ENCODE measurements at regions not wholly inside any gene's neighbourhood (a gene's known extent, or its start where the extent isn't known, plus 50 kb on each side); places are given as distances from the start of the nearest gene placed in this dataset.

DNA sequence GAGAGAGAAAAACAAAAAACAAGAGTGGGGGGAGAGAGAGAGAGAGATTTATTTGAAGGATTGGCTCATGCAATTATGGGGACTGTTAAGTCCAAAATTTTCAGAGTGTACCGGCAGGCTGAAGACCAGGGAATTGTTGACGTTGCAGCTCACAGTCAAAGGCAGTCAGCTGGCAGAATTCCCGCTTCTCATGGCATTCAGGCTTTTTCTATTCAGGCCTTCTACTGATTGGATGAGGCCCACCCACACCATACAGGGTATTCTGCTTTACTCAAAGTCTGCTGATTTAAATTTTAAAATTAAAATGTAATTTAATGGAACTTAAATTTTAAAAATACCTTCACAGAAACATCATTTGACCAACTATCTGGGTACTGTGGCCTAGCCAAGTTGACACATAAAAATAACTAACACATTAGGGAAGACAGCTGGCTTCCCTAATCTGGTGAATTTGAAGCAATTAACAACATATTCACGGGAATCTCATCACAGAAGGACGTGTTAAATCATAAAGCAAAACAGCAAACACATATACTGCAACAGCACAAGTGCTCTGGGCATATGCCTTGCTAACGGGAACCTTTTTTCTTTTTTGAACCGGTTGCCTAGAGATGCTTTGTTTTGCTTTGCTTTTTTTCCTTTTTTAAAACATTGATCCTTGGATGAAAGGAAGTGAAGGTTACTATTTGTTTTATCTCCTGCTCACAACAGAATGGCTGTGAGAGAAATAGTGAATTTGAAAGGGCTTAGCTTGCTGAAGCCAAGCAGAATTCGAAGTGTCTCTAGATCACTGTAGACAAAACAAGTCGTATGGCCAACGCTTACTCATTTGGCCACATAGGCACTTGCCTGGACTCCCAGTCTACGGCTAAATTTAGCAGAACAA lies 505.1 kb downstream of the IRS2 start:
- no peak for ATAC-seq
- TF ChIP-seq SNAI2 (CRISPR knock-in tag; IDR thresholded peaks at IDR 0.05) (no peak), ISL1 (CRISPR knock-in tag; IDR thresholded peaks at IDR 0.05) (no peak), ZC3H10 (CRISPR knock-in tag; IDR thresholded peaks at IDR 0.05) (no peak)

DNA sequence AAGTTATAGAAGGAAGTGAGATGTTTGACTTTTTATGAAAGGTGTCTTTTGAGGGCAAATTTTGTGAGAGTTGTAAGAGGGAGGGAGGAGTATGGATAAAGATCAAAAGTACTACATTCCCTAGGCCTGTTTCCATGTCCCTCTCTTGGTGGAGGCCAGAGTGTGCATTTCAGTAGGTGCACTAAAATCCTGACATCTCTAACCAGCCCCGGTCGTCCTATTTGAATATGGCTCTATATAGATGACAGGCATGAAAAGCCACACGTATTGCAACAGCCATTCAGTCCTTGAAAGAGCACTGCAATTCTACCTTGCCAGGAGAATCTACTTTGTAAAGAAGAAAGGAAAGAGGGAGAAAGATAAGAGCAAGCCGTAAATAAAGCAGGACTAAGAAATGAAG lies 510.1 kb downstream of the IRS2 start:
- ATAC-seq = no peak
- no peak for TF ChIP-seq TOX (CRISPR knock-in tag; IDR thresholded peaks at IDR 0.05; ENCODE audit: borderline replicate concordance)
- TF ChIP-seq RARB (CRISPR knock-in tag; IDR thresholded peaks at IDR 0.05) = no peak
- TF ChIP-seq ZFP30 (CRISPR knock-in tag; IDR thresholded peaks at IDR 0.05) = no peak
- no peak for TF ChIP-seq ISL1 (CRISPR knock-in tag; IDR thresholded peaks at IDR 0.05)
- TF ChIP-seq ZC3H10 (CRISPR knock-in tag; IDR thresholded peaks at IDR 0.05) = no peak
- no peak for TF ChIP-seq TCF4 (CRISPR knock-in tag; IDR thresholded peaks at IDR 0.05; ENCODE audit: borderline replicate concordance)
- no peak for TF ChIP-seq PPARA (CRISPR knock-in tag; IDR thresholded peaks at IDR 0.05; ENCODE audit: borderline replicate concordance)
- no peak for TF ChIP-seq ZNF8 (CRISPR knock-in tag; IDR thresholded peaks at IDR 0.05)
- TF ChIP-seq ESRRG (CRISPR knock-in tag; IDR thresholded peaks at IDR 0.05) = no peak
- no peak for TF ChIP-seq ZFP3 (CRISPR knock-in tag; IDR thresholded peaks at IDR 0.05)
- no peak for TF ChIP-seq BACH2 (CRISPR knock-in tag; IDR thresholded peaks at IDR 0.05; ENCODE audit: borderline replicate concordance)
- TF ChIP-seq GLIS3 (CRISPR knock-in tag; IDR thresholded peaks at IDR 0.05) = no peak

DNA sequence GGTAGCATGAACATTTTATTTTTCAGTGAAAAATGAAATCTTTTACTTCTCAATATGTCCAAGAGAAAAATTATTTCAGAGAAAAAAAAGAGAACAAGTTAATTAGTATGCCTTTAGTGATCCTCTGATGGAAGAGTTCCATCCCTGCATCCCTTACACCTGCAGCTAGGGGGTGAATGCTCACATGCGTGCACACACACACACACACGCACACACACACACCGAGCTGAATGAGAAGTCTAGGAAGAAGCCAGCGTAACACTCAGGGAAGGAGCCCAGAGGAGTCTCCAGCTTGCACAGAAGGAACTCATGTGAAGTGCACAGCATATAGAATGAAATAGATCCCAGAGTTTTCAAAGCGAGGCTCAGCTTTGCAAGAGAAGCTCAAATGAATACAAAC lies 510.5 kb downstream of the IRS2 start:
- ATAC-seq = no peak
- TF ChIP-seq, protein P1, sequence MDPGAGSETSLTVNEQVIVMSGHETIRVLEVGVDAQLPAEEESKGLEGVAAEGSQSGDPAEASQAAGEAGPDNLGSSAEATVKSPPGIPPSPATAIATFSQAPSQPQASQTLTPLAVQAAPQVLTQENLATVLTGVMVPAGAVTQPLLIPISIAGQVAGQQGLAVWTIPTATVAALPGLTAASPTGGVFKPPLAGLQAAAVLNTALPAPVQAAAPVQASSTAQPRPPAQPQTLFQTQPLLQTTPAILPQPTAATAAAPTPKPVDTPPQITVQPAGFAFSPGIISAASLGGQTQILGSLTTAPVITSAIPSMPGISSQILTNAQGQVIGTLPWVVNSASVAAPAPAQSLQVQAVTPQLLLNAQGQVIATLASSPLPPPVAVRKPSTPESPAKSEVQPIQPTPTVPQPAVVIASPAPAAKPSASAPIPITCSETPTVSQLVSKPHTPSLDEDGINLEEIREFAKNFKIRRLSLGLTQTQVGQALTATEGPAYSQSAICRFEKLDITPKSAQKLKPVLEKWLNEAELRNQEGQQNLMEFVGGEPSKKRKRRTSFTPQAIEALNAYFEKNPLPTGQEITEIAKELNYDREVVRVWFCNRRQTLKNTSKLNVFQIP (CRISPR knock-in tag; IDR thresholded peaks at IDR 0.05; ENCODE audit: borderline replicate concordance, low read depth) = no peak
- TF ChIP-seq ZNF565 (CRISPR knock-in tag; conservative IDR thresholded peaks at IDR 0.05; ENCODE audit: low read depth) (no peak), RARB (CRISPR knock-in tag; IDR thresholded peaks at IDR 0.05) (no peak), ZNF70 (CRISPR knock-in tag; IDR thresholded peaks at IDR 0.05) (no peak), ARNTL (CRISPR knock-in tag; IDR thresholded peaks at IDR 0.05; ENCODE audit: borderline replicate concordance, low read depth) (no peak), BACH2 (CRISPR knock-in tag; IDR thresholded peaks at IDR 0.05; ENCODE audit: borderline replicate concordance) (no peak), SNAI2 (CRISPR knock-in tag; IDR thresholded peaks at IDR 0.05) (no peak), ESRRG (CRISPR knock-in tag; IDR thresholded peaks at IDR 0.05) (no peak), ZFP30 (CRISPR knock-in tag; IDR thresholded peaks at IDR 0.05) (no peak), GLIS3 (CRISPR knock-in tag; IDR thresholded peaks at IDR 0.05) (no peak), ZFP3 (CRISPR knock-in tag; IDR thresholded peaks at IDR 0.05) (no peak), ISL1 (CRISPR knock-in tag; IDR thresholded peaks at IDR 0.05) (no peak), ZNF8 (CRISPR knock-in tag; IDR thresholded peaks at IDR 0.05) (no peak), ZC3H10 (CRISPR knock-in tag; IDR thresholded peaks at IDR 0.05) (no peak)
- TF ChIP-seq, protein P2, sequence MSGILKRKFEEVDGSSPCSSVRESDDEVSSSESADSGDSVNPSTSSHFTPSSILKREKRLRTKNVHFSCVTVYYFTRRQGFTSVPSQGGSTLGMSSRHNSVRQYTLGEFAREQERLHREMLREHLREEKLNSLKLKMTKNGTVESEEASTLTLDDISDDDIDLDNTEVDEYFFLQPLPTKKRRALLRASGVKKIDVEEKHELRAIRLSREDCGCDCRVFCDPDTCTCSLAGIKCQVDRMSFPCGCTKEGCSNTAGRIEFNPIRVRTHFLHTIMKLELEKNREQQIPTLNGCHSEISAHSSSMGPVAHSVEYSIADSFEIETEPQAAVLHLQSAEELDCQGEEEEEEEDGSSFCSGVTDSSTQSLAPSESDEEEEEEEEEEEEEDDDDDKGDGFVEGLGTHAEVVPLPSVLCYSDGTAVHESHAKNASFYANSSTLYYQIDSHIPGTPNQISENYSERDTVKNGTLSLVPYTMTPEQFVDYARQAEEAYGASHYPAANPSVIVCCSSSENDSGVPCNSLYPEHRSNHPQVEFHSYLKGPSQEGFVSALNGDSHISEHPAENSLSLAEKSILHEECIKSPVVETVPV (CRISPR knock-in tag; IDR thresholded peaks at IDR 0.05) = no peak

DNA sequence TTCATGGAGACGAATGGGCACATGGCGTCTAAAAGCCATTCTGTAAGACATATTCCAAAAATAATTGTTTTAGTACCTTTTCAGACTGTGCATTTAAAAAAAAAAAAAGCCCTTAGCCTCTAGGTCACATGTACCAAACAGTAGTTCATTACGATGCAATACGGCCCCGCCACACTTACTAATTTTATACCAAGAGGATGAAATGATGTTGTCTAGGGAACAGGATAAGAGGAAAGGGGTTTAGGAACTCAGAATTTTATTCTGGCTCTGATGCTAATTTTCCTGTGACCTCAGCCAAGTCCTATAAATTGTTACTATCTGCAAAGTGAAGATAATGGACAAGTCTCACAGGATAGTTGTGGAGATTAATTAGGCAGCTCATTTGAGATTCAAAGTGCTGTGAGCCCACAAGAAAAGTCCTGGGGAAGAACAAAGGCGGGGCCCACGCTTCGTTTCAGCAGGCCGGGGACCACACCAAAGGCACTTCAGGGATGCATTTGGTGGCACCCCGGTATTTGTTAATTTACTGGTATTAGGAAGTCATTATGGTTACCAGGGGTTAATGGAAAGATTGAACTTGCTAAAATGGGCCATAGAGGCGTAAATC lies 511.1 kb downstream of the IRS2 start:
- TF ChIP-seq RARB (CRISPR knock-in tag; IDR thresholded peaks at IDR 0.05) = no peak
- TF ChIP-seq ZC3H10 (CRISPR knock-in tag; IDR thresholded peaks at IDR 0.05) = no peak
- TF ChIP-seq, protein P3, sequence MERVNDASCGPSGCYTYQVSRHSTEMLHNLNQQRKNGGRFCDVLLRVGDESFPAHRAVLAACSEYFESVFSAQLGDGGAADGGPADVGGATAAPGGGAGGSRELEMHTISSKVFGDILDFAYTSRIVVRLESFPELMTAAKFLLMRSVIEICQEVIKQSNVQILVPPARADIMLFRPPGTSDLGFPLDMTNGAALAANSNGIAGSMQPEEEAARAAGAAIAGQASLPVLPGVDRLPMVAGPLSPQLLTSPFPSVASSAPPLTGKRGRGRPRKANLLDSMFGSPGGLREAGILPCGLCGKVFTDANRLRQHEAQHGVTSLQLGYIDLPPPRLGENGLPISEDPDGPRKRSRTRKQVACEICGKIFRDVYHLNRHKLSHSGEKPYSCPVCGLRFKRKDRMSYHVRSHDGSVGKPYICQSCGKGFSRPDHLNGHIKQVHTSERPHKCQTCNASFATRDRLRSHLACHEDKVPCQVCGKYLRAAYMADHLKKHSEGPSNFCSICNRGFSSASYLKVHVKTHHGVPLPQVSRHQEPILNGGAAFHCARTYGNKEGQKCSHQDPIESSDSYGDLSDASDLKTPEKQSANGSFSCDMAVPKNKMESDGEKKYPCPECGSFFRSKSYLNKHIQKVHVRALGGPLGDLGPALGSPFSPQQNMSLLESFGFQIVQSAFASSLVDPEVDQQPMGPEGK (CRISPR knock-in tag; IDR thresholded peaks at IDR 0.05; ENCODE audit: borderline replicate concordance) = no peak
- TF ChIP-seq ESRRG (CRISPR knock-in tag; IDR thresholded peaks at IDR 0.05) = no peak
- TF ChIP-seq PPARA (CRISPR knock-in tag; IDR thresholded peaks at IDR 0.05; ENCODE audit: borderline replicate concordance) = no peak
- TF ChIP-seq ZFP30 (CRISPR knock-in tag; IDR thresholded peaks at IDR 0.05) = no peak
- no peak for TF ChIP-seq SNAI2 (CRISPR knock-in tag; IDR thresholded peaks at IDR 0.05)
- TF ChIP-seq TCF4 (CRISPR knock-in tag; IDR thresholded peaks at IDR 0.05; ENCODE audit: borderline replicate concordance) = no peak
- TF ChIP-seq BACH2 (CRISPR knock-in tag; IDR thresholded peaks at IDR 0.05; ENCODE audit: borderline replicate concordance) = no peak
- TF ChIP-seq, protein P4, sequence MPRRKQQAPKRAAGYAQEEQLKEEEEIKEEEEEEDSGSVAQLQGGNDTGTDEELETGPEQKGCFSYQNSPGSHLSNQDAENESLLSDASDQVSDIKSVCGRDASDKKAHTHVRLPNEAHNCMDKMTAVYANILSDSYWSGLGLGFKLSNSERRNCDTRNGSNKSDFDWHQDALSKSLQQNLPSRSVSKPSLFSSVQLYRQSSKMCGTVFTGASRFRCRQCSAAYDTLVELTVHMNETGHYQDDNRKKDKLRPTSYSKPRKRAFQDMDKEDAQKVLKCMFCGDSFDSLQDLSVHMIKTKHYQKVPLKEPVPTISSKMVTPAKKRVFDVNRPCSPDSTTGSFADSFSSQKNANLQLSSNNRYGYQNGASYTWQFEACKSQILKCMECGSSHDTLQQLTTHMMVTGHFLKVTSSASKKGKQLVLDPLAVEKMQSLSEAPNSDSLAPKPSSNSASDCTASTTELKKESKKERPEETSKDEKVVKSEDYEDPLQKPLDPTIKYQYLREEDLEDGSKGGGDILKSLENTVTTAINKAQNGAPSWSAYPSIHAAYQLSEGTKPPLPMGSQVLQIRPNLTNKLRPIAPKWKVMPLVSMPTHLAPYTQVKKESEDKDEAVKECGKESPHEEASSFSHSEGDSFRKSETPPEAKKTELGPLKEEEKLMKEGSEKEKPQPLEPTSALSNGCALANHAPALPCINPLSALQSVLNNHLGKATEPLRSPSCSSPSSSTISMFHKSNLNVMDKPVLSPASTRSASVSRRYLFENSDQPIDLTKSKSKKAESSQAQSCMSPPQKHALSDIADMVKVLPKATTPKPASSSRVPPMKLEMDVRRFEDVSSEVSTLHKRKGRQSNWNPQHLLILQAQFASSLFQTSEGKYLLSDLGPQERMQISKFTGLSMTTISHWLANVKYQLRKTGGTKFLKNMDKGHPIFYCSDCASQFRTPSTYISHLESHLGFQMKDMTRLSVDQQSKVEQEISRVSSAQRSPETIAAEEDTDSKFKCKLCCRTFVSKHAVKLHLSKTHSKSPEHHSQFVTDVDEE (CRISPR knock-in tag; IDR thresholded peaks at IDR 0.05) = no peak

More for the DNA sequence above, 511.1 kb downstream of the IRS2 start:
- no peak for ATAC-seq
